B cell (primary cell): ENCODE measurements at regions not wholly inside any gene's neighbourhood (a gene's known extent, or its start where the extent isn't known, plus 50 kb on each side); places are given as distances from the start of the nearest gene placed in this dataset.

Experiments
- ATAC-seq: fragments of 200-7000 bp; cut with Tn5 transposase; one replicate; pipeline ENCODE4 v1.10.0; 2021; ENCODE audit warnings: low read depth, mild to moderate bottlenecking, moderate number of reproducible peaks, moderate library complexity
- CTCF ChIA-PET: fragments of 350-600 bp; sonication (Branson Sonifier 250); formaldehyde crosslinking; loops from one replicate; lab custom pipeline; 2021; ENCODE audit warnings: antibody characterized with exemption, inconsistent platforms; lab: Charles Lee
- POLR2A ChIA-PET: fragments of 350-600 bp; sonication (Branson Sonifier 250); formaldehyde crosslinking; loops from one replicate; lab custom pipeline; 2021; ENCODE audit warnings: antibody characterized with exemption; lab: Charles Lee
- DNase-seq: peaks from one replicate; pipeline ENCODE4 v3.0.0; 2013
- H2AFZ ChIP-seq: 2 replicates; pipeline ENCODE4 v1.6.1; 2012; ENCODE audit warnings: mild to moderate bottlenecking, low read depth, low read length; ENCODE audit not compliant: insufficient read depth, poor library complexity, severe bottlenecking
- H3K27ac ChIP-seq, 2 donors: 1 replicate in 1 of 2; 2 replicates in 1 of 2; pipeline ENCODE4 v1.5.1; 2012 to 2013; ENCODE audit warnings: low read length in 2 of 2, mild to moderate bottlenecking in 2 of 2, moderate library complexity in 1 of 2
- H3K27me3 ChIP-seq, 4 experiments: fragments of 200-600 bp in 1 of 4; sonication (generic) in 1 of 4; replicated peaks in 1 of 4; 1 replicate in 2 of 4; 2 replicates in 2 of 4; pipeline versions ENCODE4 v1.6.1 to v1.7.0; 2013 to 2016; ENCODE audit warnings: low read length in 3 of 4, mild to moderate bottlenecking in 2 of 4, mixed read lengths in 1 of 4, moderate library complexity in 1 of 4; ENCODE audit not compliant: insufficient read depth in 4 of 4, control insufficient read depth in 3 of 4; ENCODE audit errors: control extremely low read depth in 1 of 4
- H3K36me3 ChIP-seq, 2 experiments: replicated peaks in 1 of 2; 1 replicate in 1 of 2; 2 replicates in 1 of 2; pipeline versions ENCODE4 v1.6.1 to v1.7.1; 2013; ENCODE audit warnings: low read length in 1 of 2; ENCODE audit not compliant: insufficient read depth in 2 of 2, control insufficient read depth in 1 of 2; ENCODE audit errors: control extremely low read depth in 1 of 2, extremely low read depth in 1 of 2
- H3K4me1 ChIP-seq, 2 donors: fragments of 200-600 bp in 1 of 2; sonication (generic) in 1 of 2; 1 replicate in 1 of 2; 2 replicates in 1 of 2; pipeline versions ENCODE4 v1.5.1 to v1.6.1; 2013 to 2017; ENCODE audit warnings: low read length in 2 of 2; ENCODE audit not compliant: control insufficient read depth in 2 of 2, insufficient read depth in 2 of 2
- H3K4me2 ChIP-seq: replicated peaks from 2 replicates; pipeline ENCODE3; 2012; ENCODE audit warnings: mild to moderate bottlenecking, low read depth, low read length; ENCODE audit not compliant: poor library complexity, severe bottlenecking
- H3K4me3 ChIP-seq, 5 experiments: fragments of 200-600 bp in 1 of 5; sonication (generic) in 1 of 5; 1 replicate in 3 of 5; 2 replicates in 2 of 5; pipeline versions ENCODE4 v1.5.1 to v1.7.0; 2011 to 2016; ENCODE audit warnings: low read length in 4 of 5, mild to moderate bottlenecking in 4 of 5, low read depth in 2 of 5, control low read depth in 1 of 5, moderate library complexity in 1 of 5; ENCODE audit not compliant: insufficient read depth in 1 of 5; ENCODE audit errors: control extremely low read depth in 1 of 5, extremely low read depth in 1 of 5
- H3K79me2 ChIP-seq: fragments of 200-600 bp; sonication (generic); one replicate; pipeline ENCODE4 v1.6.0; 2016; ENCODE audit warnings: low read length; ENCODE audit not compliant: control insufficient read depth, insufficient read depth
- H3K9ac ChIP-seq: fragments of 200-600 bp; sonication (generic); 2 replicates; pipeline ENCODE4 v1.6.1; 2017; ENCODE audit warnings: mild to moderate bottlenecking, low read length, moderate library complexity
- H3K9me3 ChIP-seq, 3 donors: one replicate each; pipeline versions ENCODE4 v1.6.1 to v1.7.1; 2013; ENCODE audit warnings: low read length in 2 of 3; ENCODE audit not compliant: control insufficient read depth in 2 of 3, insufficient read depth in 1 of 3; ENCODE audit errors: control extremely low read depth in 1 of 3
- H4K20me1 ChIP-seq: 2 replicates; pipeline ENCODE4 v1.6.0; 2012; ENCODE audit warnings: mild to moderate bottlenecking, low read length; ENCODE audit not compliant: insufficient read depth, control insufficient read depth, poor library complexity, severe bottlenecking
- H3K27ac Mint-ChIP-seq: one replicate; pipeline ENCODE4 v1.8.0; 2021; ENCODE audit warnings: mixed read lengths
- H3K27me3 Mint-ChIP-seq: one replicate; pipeline ENCODE4 v1.8.0; 2021; ENCODE audit warnings: mixed read lengths
- H3K4me1 Mint-ChIP-seq: one replicate; pipeline ENCODE4 v1.8.0; 2021; ENCODE audit warnings: mixed read lengths
- H3K4me3 Mint-ChIP-seq: one replicate; pipeline ENCODE4 v1.8.0; 2021; ENCODE audit warnings: mixed read lengths
- H3K9me3 Mint-ChIP-seq: one replicate; pipeline ENCODE4 v1.8.0; 2022; ENCODE audit warnings: mixed read lengths; ENCODE audit not compliant: insufficient read depth
- CTCF ChIP-seq: fragments of 200-600 bp; IDR thresholded peaks from one replicate; pipeline ENCODE4 v1.8.0; 2022; ENCODE audit warnings: antibody characterized with exemption, mild to moderate bottlenecking
- EZH2 ChIP-seq: IDR thresholded peaks from 2 replicates; pipeline ENCODE4 v1.6.1; 2012; ENCODE audit warnings: borderline replicate concordance, low read depth, mild to moderate bottlenecking, moderate library complexity, low read length; ENCODE audit not compliant: insufficient read depth, poor library complexity, severe bottlenecking
- WGBS: methylation state at CpG from one replicate; pipeline ENCODE4 v1.1.5; 2013; ENCODE audit warnings: missing lambda C conversion rate; ENCODE audit not compliant: insufficient coverage; 5-methylcytosine and 5-hydroxymethylcytosine counted together
- intact Hi-C: fragments of 100-400 bp; cut with micrococcal nuclease; formaldehyde crosslinking; loops from one replicate; pipeline ENCODE4 v1.10.0; 2022

GRCh38 chr19:28218728-28219127 lies 994.2 kb downstream of the UQCRFS1 start:
- Histone ChIP-seq H3K9ac (no peak overlapping the region), H2AFZ (no peak overlapping the region), H3K9me3 (peaks cover 0 to 30% (median 5%) of the 10 kb centered on the region in 3 donors), H4K20me1 (no peaks in the 10 kb centered on the region), H3K27ac (no peak overlapping the region), H3K4me1 (no peaks in the 10 kb centered on the region), H3K79me2 (no peaks in the 10 kb centered on the region), H3K36me3 (no peaks in the 10 kb centered on the region), H3K4me3 (no peak overlapping the region), H3K27me3 (no peaks in the 10 kb centered on the region), H3K4me2 (no peak overlapping the region)
- no peak overlapping the region for H3K27ac Mint-ChIP-seq
- DNase-seq (no peak), ATAC-seq (no peak)
- no peaks in the 10 kb centered on the region for H3K27me3 Mint-ChIP-seq
- intact Hi-C loops = no loop called here
- TF ChIP-seq CTCF (no peak), EZH2 (no peak)
- no peak overlapping the region for H3K4me3 Mint-ChIP-seq
- no peaks in the 10 kb centered on the region for H3K4me1 Mint-ChIP-seq
- CTCF ChIA-PET = no interaction called here
- POLR2A ChIA-PET = no interaction called here
- H3K9me3 Mint-ChIP-seq = peaks cover 8% of the 10 kb centered on the region
- WGBS = 20% methylated on average over 1 of the region's 5 CpGs

- Histone ChIP-seq H3K9me3 (peaks cover 0 to 21% (median 5%) of the 10 kb centered on the region in 3 donors), H3K79me2 (no peaks in the 10 kb centered on the region), H3K36me3 (no peaks in the 10 kb centered on the region), H3K9ac (no peak overlapping the region), H2AFZ (no peak overlapping the region), H3K27ac (no peak overlapping the region), H3K4me1 (no peaks in the 10 kb centered on the region), H3K4me2 (no peak overlapping the region), H3K27me3 (no peaks in the 10 kb centered on the region), H3K4me3 (no peak overlapping the region), H4K20me1 (no peaks in the 10 kb centered on the region)
- intact Hi-C loops = no loop called here
- Mint-ChIP-seq H3K27me3 (no peaks in the 10 kb centered on the region), H3K27ac (no peak overlapping the region), H3K9me3 (peaks cover 8% of the 10 kb centered on the region), H3K4me1 (no peaks in the 10 kb centered on the region), H3K4me3 (no peak overlapping the region)
- DNase-seq (no peak), ATAC-seq (no peak)
- TF ChIP-seq CTCF (no peak), EZH2 (no peak)
- POLR2A ChIA-PET = no interaction called here
- no CpG with 5 or more reads among the region's 1 CpG for WGBS
- CTCF ChIA-PET = no interaction called here
These were observed 995.9 kb downstream of the UQCRFS1 start for GRCh38 chr19:28217022-28217421.
